ENCODE measurements at regions not wholly inside any gene's neighbourhood (a gene's known extent, or its start where the extent isn't known, plus 50 kb on each side); places are given as distances from the start of the nearest gene placed in this dataset.

- ChIA-PET CTCF (interaction anchor here (0.9 to 1.5 kb wide), 2 partner anchors 73 to 328 kb away, joined by 3 to 7 read pairs; no protein-coding TSS in a partner anchor), POLR2A (interaction anchor here (1.1 to 1.7 kb wide), 3 partner anchors 20 to 72 kb away, joined by 3 to 12 read pairs (median 8); no protein-coding TSS in a partner anchor)
- peak; percentile 81 for DNase-seq (ENCODE audit: low read depth, low spot score)
Measured at GRCh38 chr11:19398772-19399527, 158.2 kb upstream of the E2F8 start.

GRCh38 chr11:19398273-19398672, 157.5 kb upstream of the E2F8 start:
- DNase-seq (ENCODE audit: low read depth, low spot score) = no peak
- POLR2A ChIA-PET = interaction anchor here (1.1 to 1.7 kb wide), 3 partner anchors 21 to 72 kb away, joined by 3 to 12 read pairs (median 8); no protein-coding TSS in a partner anchor

More at GRCh38 chr11:19398772-19399527, 158.2 kb upstream of the E2F8 start:
- H3K9me3 ChIP-seq (ENCODE audit: control insufficient read depth, insufficient read depth, low read length) = no peaks in the 10 kb centered on the region
- TF ChIP-seq CTCF (IDR thresholded peaks at IDR 0.05; ENCODE audit: low read depth, low read length) = no peak
- no peaks in the 10 kb centered on the region for H3K27me3 ChIP-seq (ENCODE audit: control insufficient read depth, insufficient read depth, low read length)
- peak overlapping the region; percentile 65 for H3K27ac ChIP-seq (ENCODE audit: low read depth, low read length)
- peak overlapping the region; percentile 7 for H3K4me3 ChIP-seq (ENCODE audit: low read depth, low read length)

GRCh38 chr11:19395050-19395449, 154.3 kb upstream of the E2F8 start:
- H3K27me3 ChIP-seq (ENCODE audit: control insufficient read depth, insufficient read depth, low read length) = no peaks in the 10 kb centered on the region
- ChIA-PET POLR2A (no interaction called here), CTCF (no interaction called here)
- no peaks in the 10 kb centered on the region for H3K9me3 ChIP-seq (ENCODE audit: control insufficient read depth, insufficient read depth, low read length)
- no peak for DNase-seq (ENCODE audit: low read depth, low spot score)
- TF ChIP-seq CTCF (IDR thresholded peaks at IDR 0.05; ENCODE audit: low read depth, low read length) = no peak
- no peak overlapping the region for H3K4me3 ChIP-seq (ENCODE audit: low read depth, low read length)
- H3K27ac ChIP-seq (ENCODE audit: low read depth, low read length) = no peak overlapping the region

More at GRCh38 chr11:19398273-19398672, 157.5 kb upstream of the E2F8 start:
- Histone ChIP-seq H3K4me3 (ENCODE audit: low read depth, low read length) (no peak overlapping the region; the same call in 1 of the 2 replicates), H3K27ac (ENCODE audit: low read depth, low read length) (peak overlapping the region; percentile 65), H3K9me3 (ENCODE audit: control insufficient read depth, insufficient read depth, low read length) (no peaks in the 10 kb centered on the region), H3K27me3 (ENCODE audit: control insufficient read depth, insufficient read depth, low read length) (no peaks in the 10 kb centered on the region)
- CTCF ChIA-PET = interaction anchor here (0.9 to 1.5 kb wide), 2 partner anchors 72 to 327 kb away, joined by 3 to 7 read pairs; no protein-coding TSS in a partner anchor
- TF ChIP-seq CTCF (IDR thresholded peaks at IDR 0.05; ENCODE audit: low read depth, low read length) = no peak

DNA sequence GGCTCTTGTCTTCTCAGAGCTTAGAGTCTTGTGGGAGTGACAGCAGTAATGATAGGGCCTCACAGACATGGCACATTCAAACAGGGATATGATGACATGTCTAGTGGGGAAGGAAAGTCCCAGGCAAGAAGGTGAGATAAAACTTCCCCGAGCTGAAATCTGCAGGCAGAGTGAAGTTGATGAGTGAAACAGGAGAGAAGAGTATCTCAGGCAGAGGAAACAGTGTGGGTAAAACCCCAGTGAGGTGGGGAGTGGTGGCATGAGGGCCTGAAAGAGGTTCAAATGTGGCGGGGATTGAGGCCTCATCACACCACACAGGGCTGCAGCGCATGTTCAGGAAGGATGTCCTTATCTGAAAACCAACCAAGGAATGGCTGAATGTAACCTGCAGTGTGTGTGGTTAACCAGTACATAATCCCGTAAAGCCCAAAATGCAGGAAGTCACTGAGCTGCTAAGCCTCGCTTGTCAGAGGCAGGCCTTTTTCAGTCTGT, 153.8 kb upstream of the E2F8 start:
- H3K27me3 ChIP-seq (ENCODE audit: control insufficient read depth, insufficient read depth, low read length) = no peaks in the 10 kb centered on the region
- H3K4me3 ChIP-seq (ENCODE audit: low read depth, low read length) = no peak overlapping the region
- ChIA-PET CTCF (no interaction called here), POLR2A (no interaction called here)
- DNase-seq (ENCODE audit: low read depth, low spot score) = no peak
- no peaks in the 10 kb centered on the region for H3K9me3 ChIP-seq (ENCODE audit: control insufficient read depth, insufficient read depth, low read length)
- no peak overlapping the region for H3K27ac ChIP-seq (ENCODE audit: low read depth, low read length)
- no peak for TF ChIP-seq CTCF (IDR thresholded peaks at IDR 0.05; ENCODE audit: low read depth, low read length)

DNA sequence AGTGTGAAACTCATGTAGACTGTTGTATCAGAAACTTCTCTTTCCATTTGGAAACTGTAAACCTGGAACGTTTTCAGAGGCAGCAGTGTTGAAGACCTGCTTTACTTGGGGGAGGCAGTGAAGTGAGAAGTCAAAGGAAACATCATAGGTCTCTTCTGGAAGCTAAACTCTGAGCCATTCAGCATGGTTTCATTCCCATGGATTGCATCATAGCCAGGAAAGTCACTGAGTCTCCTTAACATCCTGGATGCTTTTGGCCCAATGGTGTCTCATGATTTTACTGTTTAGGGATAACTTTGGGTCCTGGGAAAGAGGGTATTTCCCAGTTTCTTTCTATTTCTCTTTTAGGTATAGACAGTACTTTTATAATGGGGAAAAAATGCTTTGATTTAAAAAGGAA, 153.2 kb upstream of the E2F8 start:
- H3K4me3 ChIP-seq (ENCODE audit: low read depth, low read length) = no peak overlapping the region
- no peak overlapping the region for H3K27ac ChIP-seq (ENCODE audit: low read depth, low read length)
- H3K9me3 ChIP-seq (ENCODE audit: control insufficient read depth, insufficient read depth, low read length) = no peaks in the 10 kb centered on the region
- no peaks in the 10 kb centered on the region for H3K27me3 ChIP-seq (ENCODE audit: control insufficient read depth, insufficient read depth, low read length)
- ChIA-PET CTCF (no interaction called here), POLR2A (no interaction called here)
- TF ChIP-seq CTCF (IDR thresholded peaks at IDR 0.05; ENCODE audit: low read depth, low read length) = no peak
- no peak for DNase-seq (ENCODE audit: low read depth, low spot score)
